ENCODE measurements at regions not wholly inside any gene's neighbourhood (a gene's known extent, or its start where the extent isn't known, plus 50 kb on each side); places are given as distances from the start of the nearest gene placed in this dataset.
A peak's percentile ranks its signal among the peaks of the same experiment; 100 is the strongest.
"Not testable (repeated sequence)": the region's sequence is repeated elsewhere in the genome, so short reads cannot be mapped to it uniquely, and the experiment has no call there.

DNA sequence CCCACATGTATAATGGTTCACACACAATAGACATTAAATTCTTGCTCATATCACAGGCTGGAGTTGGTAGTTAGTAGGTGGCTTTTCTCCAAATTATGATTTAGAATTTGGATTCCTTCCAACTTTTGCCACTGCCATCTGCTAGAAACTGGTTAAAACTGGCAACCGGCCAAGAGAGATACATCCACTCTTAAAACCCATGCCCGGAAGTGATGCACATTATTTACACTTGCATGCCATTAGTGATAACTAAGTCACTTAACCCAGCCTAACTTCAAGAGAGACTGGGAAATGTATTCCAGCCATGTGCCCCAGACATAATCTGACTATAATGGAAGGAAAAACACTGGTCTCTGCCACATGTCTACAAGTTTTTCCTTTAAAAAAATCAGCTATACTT is 395.7 kb upstream of the SEMA6A start:
- Histone ChIP-seq H3K36me3 (ENCODE audit: control insufficient read depth in 2 of 2, insufficient read depth in 2 of 2, low read length in 1 of 2) (no peaks in the 10 kb centered on the region), H3K9me3 (ENCODE audit: control insufficient read depth in 2 of 2, insufficient read depth in 1 of 2, low read length in 1 of 2) (no peaks in the 10 kb centered on the region), H3K4me1 (ENCODE audit: control insufficient read depth in 2 of 2, insufficient read depth in 2 of 2, low read length in 2 of 2) (no peaks in the 10 kb centered on the region), H3K27me3 (ENCODE audit: control insufficient read depth in 2 of 2, insufficient read depth in 1 of 2, low read length in 1 of 2) (no peaks in the 10 kb centered on the region), H3K4me3 (ENCODE audit: low read length in 2 of 2) (no peak overlapping the region), H3K27ac (ENCODE audit: low read depth in 1 of 2, low read length in 1 of 2) (no peak overlapping the region)
- DNase-seq (ENCODE audit: low read depth in 6 of 9, low spot score in 9 of 9): no peak
- WGBS: 88% methylated on average over 2 of the region's 2 CpGs

DNA sequence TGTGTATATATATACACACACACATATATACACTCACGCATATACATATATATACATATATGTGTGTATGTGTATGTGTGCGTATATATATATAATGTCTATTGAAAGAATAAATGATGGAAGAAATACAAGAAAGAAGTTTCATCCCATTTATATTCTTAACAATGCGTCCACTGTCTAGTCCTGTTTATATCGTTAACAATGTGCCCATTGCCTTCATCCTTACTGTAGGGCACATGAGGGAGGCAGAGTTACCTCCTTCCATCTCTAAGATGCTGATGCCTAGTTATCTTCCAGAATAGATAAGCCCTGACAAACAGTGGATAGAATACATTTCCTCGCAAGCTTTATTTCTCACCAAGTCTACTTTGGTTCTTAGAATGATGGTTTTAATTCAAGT is 389.8 kb upstream of the SEMA6A start:
- Histone ChIP-seq H3K27ac (ENCODE audit: low read depth in 1 of 2, low read length in 1 of 2) (no peak overlapping the region), H3K4me1 (ENCODE audit: control insufficient read depth in 2 of 2, insufficient read depth in 2 of 2, low read length in 2 of 2) (no peaks in the 10 kb centered on the region), H3K27me3 (ENCODE audit: control insufficient read depth in 2 of 2, insufficient read depth in 1 of 2, low read length in 1 of 2) (no peaks in the 10 kb centered on the region), H3K36me3 (ENCODE audit: control insufficient read depth in 2 of 2, insufficient read depth in 2 of 2, low read length in 1 of 2) (no peaks in the 10 kb centered on the region), H3K9me3 (ENCODE audit: control insufficient read depth in 2 of 2, insufficient read depth in 1 of 2, low read length in 1 of 2) (no peaks in the 10 kb centered on the region), H3K4me3 (ENCODE audit: low read length in 2 of 2) (no peak overlapping the region)
- 94% methylated on average over 5 of the region's 5 CpGs for WGBS
- no peak for DNase-seq (ENCODE audit: low read depth in 6 of 9, low spot score in 9 of 9)

DNA sequence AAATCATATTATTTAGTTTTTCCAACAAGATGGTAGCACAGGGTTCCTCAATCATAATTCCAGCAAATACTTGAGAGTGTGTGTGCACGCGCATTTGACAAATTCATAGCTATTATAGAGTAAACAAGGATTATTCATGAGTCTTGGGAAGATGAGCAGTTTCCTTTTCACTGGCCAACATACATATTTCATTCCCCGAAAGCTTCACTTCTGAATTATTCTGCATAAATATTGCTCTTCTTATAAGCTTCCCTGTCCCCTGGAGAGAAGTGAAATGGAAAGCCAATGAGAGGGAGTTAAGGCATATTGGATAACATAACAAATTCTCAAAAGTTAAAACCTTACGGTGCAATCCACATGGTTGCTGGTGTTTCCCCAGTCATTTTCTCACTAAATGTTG is 386.4 kb upstream of the SEMA6A start:
- 98% methylated on average over 4 of the region's 4 CpGs for WGBS

DNA sequence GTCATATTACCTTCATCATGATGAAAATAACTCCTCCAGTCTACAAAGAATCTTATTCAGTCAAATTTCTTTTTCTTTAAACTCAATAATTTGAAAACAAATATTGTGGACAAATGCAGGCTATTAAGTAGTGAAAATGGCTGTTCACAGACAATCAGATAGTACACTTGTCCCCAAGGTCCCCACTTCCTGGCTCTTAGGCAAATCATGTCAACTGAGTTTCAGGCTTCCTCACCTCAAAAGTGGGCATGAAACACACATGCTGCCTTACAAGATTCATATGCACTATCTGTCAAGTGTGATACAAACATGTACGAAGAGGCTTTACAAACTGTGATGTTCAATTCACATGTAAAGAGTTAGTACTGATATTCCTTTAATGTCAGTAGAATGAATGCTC is 385.2 kb upstream of the SEMA6A start:
- H3K9me3 ChIP-seq (ENCODE audit: control insufficient read depth in 2 of 2, insufficient read depth in 1 of 2, low read length in 1 of 2): no peaks in the 10 kb centered on the region
- H3K27ac ChIP-seq (ENCODE audit: low read depth in 1 of 2, low read length in 1 of 2): no peak overlapping the region
- 94% methylated on average over 1 of the region's 1 CpG for WGBS

More for the DNA sequence above, 386.4 kb upstream of the SEMA6A start:
- Histone ChIP-seq H3K36me3 (ENCODE audit: control insufficient read depth in 2 of 2, insufficient read depth in 2 of 2, low read length in 1 of 2) (no peaks in the 10 kb centered on the region), H3K4me3 (ENCODE audit: low read length in 2 of 2) (no peak overlapping the region), H3K9me3 (ENCODE audit: control insufficient read depth in 2 of 2, insufficient read depth in 1 of 2, low read length in 1 of 2) (no peaks in the 10 kb centered on the region), H3K27ac (ENCODE audit: low read depth in 1 of 2, low read length in 1 of 2) (no peak overlapping the region), H3K27me3 (ENCODE audit: control insufficient read depth in 2 of 2, insufficient read depth in 1 of 2, low read length in 1 of 2) (no peaks in the 10 kb centered on the region), H3K4me1 (ENCODE audit: control insufficient read depth in 2 of 2, insufficient read depth in 2 of 2, low read length in 2 of 2) (no peaks in the 10 kb centered on the region)
- no peak for DNase-seq (ENCODE audit: low read depth in 6 of 9, low spot score in 9 of 9)

DNA sequence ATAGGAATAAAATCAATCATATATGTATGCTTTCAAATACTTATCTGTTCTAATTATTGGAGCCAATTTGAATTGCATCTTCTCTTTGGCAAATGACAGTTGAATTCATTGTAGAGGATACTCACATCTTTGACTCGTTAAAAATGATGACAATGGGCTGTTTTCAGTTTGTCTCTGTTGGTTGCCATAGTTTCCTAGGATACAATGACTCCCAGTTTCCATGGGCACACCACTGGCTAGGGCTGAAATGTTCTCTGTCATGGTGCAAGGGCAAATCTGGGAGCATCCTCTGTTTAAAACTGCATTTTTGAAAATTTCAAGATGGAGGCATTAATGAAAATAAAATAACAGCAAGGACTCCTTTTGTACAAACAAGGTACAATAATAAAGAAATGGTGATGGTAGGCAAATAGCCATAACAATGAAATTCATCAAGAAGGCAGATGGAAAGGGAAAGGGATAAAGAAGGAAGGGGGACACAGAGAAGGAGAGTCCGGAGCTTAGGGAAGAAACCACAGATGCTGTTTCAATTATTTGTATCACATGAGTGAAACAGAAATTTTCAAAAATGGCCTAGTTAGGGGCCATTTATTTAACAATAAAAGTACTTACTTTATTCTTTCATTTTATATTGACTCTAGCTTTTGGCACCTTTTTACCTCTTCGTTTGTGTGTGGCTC is 378.8 kb upstream of the SEMA6A start:
- no peak for DNase-seq (ENCODE audit: low read depth in 6 of 9, low spot score in 9 of 9)
- Histone ChIP-seq H3K4me3 (ENCODE audit: low read length in 2 of 2) (no peak overlapping the region), H3K36me3 (ENCODE audit: control insufficient read depth in 2 of 2, insufficient read depth in 2 of 2, low read length in 1 of 2) (no peaks in the 10 kb centered on the region), H3K4me1 (ENCODE audit: control insufficient read depth in 2 of 2, insufficient read depth in 2 of 2, low read length in 2 of 2) (no peaks in the 10 kb centered on the region), H3K27ac (ENCODE audit: low read depth in 1 of 2, low read length in 1 of 2) (no peak overlapping the region), H3K9me3 (ENCODE audit: control insufficient read depth in 2 of 2, insufficient read depth in 1 of 2, low read length in 1 of 2) (no peaks in the 10 kb centered on the region), H3K27me3 (ENCODE audit: control insufficient read depth in 2 of 2, insufficient read depth in 1 of 2, low read length in 1 of 2) (no peaks in the 10 kb centered on the region)
- WGBS: 85% methylated on average over 3 of the region's 3 CpGs

More for the DNA sequence above, 385.2 kb upstream of the SEMA6A start:
- DNase-seq (ENCODE audit: low read depth in 6 of 9, low spot score in 9 of 9): no peak
- Histone ChIP-seq H3K4me3 (ENCODE audit: low read length in 2 of 2) (no peak overlapping the region), H3K27me3 (ENCODE audit: control insufficient read depth in 2 of 2, insufficient read depth in 1 of 2, low read length in 1 of 2) (no peaks in the 10 kb centered on the region), H3K4me1 (ENCODE audit: control insufficient read depth in 2 of 2, insufficient read depth in 2 of 2, low read length in 2 of 2) (no peaks in the 10 kb centered on the region), H3K36me3 (ENCODE audit: control insufficient read depth in 2 of 2, insufficient read depth in 2 of 2, low read length in 1 of 2) (no peaks in the 10 kb centered on the region)

DNA sequence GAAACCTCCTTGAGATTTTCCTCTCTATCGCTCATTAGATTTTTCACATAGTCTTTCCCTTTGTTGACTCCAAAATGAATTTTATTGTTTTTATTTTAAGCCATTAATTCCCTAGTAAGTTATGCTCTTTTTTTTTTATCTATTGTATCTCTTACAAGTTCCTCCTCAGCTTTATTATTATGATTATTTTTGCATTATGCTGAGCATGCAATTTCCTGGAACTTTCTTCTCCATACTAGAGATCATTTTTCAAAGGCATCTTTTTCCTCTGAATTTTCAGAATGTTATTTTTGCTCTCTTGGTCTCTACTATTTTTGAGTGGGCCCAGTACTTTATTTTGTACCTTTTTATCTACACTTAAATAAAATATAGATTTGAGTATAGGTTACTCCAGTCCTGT is 376.6 kb upstream of the SEMA6A start:
- Histone ChIP-seq H3K36me3 (ENCODE audit: control insufficient read depth in 2 of 2, insufficient read depth in 2 of 2, low read length in 1 of 2) (no peaks in the 10 kb centered on the region), H3K27me3 (ENCODE audit: control insufficient read depth in 2 of 2, insufficient read depth in 1 of 2, low read length in 1 of 2) (no peaks in the 10 kb centered on the region), H3K4me3 (ENCODE audit: low read length in 2 of 2) (no peak overlapping the region), H3K4me1 (ENCODE audit: control insufficient read depth in 2 of 2, insufficient read depth in 2 of 2, low read length in 2 of 2) (no peaks in the 10 kb centered on the region), H3K27ac (ENCODE audit: low read depth in 1 of 2, low read length in 1 of 2) (no peak overlapping the region), H3K9me3 (ENCODE audit: control insufficient read depth in 2 of 2, insufficient read depth in 1 of 2, low read length in 1 of 2) (peaks cover 0 to 3% of the 10 kb centered on the region in 2 donors)
- 99% methylated on average over 1 of the region's 1 CpG for WGBS
- DNase-seq (ENCODE audit: low read depth in 6 of 9, low spot score in 9 of 9): no peak

DNA sequence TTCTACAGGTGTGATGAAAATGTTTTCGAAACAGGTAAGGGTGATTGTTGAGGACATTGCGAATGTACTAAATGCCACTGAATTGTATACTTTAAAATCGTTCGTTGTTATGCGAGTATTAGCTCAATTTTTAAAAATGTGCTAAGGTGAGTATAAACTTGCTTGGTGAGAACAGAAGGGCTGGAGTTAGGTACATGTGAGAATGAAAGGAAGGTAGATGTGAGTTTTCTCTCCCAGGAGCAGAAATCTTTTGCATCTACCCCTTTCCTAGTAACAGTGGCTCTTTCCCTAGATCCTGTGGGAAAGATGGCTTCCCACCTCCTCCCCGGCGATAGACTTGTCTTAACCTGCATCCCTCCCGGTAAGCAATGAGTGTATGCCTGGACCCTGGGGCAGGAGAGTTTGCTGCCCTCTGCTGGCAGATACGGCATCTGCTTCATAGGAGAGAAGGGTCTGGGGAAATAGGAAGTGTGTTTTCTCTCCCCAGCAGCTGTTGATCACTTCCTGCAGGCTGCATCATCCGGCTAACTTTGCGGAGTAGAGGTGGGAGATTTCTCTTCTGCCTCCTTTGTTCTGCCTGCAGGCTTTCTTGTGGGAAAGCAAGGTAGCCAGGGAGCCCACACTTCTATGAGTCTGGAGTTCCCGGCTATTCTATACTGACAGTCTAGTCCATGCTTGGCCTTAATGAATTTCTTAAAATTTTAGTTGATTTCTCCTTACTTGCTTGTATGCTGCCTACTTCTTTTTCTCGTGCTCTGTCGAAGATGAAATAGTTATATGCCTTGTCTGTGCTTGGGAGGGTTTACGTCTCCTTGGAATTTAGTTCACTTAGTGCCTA is 373.3 kb upstream of the SEMA6A start:
- DNase-seq (ENCODE audit: low read depth in 6 of 9, low spot score in 9 of 9): peak; percentile 25 to 75 (median 41)
- Histone ChIP-seq H3K4me3 (ENCODE audit: low read length in 2 of 2) (no peak overlapping the region), H3K27ac (ENCODE audit: low read depth in 1 of 2, low read length in 1 of 2) (no peak overlapping the region), H3K27me3 (ENCODE audit: control insufficient read depth in 2 of 2, insufficient read depth in 1 of 2, low read length in 1 of 2) (no peaks in the 10 kb centered on the region), H3K9me3 (ENCODE audit: control insufficient read depth in 2 of 2, insufficient read depth in 1 of 2, low read length in 1 of 2) (peaks cover 0 to 3% of the 10 kb centered on the region in 2 donors), H3K36me3 (ENCODE audit: control insufficient read depth in 2 of 2, insufficient read depth in 2 of 2, low read length in 1 of 2) (no peaks in the 10 kb centered on the region), H3K4me1 (ENCODE audit: control insufficient read depth in 2 of 2, insufficient read depth in 2 of 2, low read length in 2 of 2) (no peaks in the 10 kb centered on the region)
- WGBS: 57% methylated on average over 15 of the region's 15 CpGs

DNA sequence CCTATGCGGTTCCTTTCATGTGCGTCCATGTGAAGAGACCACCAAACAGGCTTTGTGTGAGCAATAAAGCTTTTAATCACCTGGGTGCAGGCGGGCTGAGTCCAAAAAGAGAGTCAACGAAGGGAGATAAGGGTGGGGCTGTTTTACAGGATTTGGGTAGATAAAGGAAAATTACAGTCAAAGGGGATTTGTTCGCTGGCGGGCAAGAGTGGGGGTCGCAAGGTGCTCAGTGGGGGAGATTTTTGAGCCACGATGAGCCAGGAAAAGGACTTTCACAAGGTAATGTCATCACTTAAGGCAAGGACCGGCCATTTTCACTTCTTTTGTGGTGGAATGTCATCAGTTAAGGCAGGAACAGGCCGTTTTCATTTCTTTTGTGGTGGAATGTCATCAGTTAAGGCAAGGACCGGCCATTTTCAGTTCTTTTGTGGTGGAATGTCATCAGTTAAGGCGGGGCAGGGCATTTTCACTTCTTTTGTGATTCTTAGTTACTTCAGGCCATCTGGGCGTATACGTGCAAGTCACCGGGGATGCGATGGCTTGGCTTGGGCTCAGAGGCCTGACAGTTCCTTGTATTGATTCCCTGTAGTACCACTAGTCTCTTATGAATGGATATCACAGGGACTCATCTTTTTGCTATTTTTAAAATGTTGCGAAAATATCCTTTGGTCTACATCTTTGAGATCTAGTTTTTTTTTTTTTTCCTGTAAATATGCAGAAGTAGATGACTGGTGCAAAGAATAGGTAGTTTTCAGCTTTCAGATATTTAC is 371.2 kb upstream of the SEMA6A start:
- 94% methylated on average over 17 of the region's 17 CpGs for WGBS
- DNase-seq (ENCODE audit: low read depth in 6 of 9, low spot score in 9 of 9); H3K4me1 ChIP-seq (ENCODE audit: control insufficient read depth in 2 of 2, insufficient read depth in 2 of 2, low read length in 2 of 2); H3K36me3 ChIP-seq (ENCODE audit: control insufficient read depth in 2 of 2, insufficient read depth in 2 of 2, low read length in 1 of 2); H3K4me3 ChIP-seq (ENCODE audit: low read length in 2 of 2); H3K9me3 ChIP-seq (ENCODE audit: control insufficient read depth in 2 of 2, insufficient read depth in 1 of 2, low read length in 1 of 2); H3K27me3 ChIP-seq (ENCODE audit: control insufficient read depth in 2 of 2, insufficient read depth in 1 of 2, low read length in 1 of 2); H3K27ac ChIP-seq (ENCODE audit: low read depth in 1 of 2, low read length in 1 of 2): not testable (repeated sequence)

DNA sequence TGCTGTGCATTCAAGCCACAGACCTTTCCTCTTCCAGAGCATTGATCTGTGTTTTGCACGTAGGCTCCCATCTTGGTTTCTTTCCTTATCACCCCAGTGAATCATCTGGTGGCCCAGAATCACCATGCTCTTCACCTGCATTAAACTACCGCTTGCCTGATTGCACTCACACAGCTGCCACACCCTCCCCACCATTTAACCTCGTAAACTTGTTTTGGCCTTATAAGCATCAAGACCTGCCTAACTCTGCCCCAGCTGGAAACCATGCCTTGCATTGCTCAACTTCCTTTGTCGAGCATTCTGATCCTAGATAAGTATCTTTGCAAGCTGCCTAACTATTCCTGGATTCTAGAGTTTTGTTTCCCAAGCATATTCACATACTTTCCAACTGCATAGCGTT is 369.6 kb upstream of the SEMA6A start:
- H3K27me3 ChIP-seq (ENCODE audit: control insufficient read depth in 2 of 2, insufficient read depth in 1 of 2, low read length in 1 of 2): no peaks in the 10 kb centered on the region
- no peak overlapping the region for H3K4me3 ChIP-seq (ENCODE audit: low read length in 2 of 2)
- H3K27ac ChIP-seq (ENCODE audit: low read depth in 1 of 2, low read length in 1 of 2): no peak overlapping the region
- peaks cover 0 to 3% of the 10 kb centered on the region in 2 donors for H3K9me3 ChIP-seq (ENCODE audit: control insufficient read depth in 2 of 2, insufficient read depth in 1 of 2, low read length in 1 of 2)
- no peaks in the 10 kb centered on the region for H3K4me1 ChIP-seq (ENCODE audit: control insufficient read depth in 2 of 2, insufficient read depth in 2 of 2, low read length in 2 of 2)
- DNase-seq (ENCODE audit: low read depth in 6 of 9, low spot score in 9 of 9): no peak
- WGBS: 83% methylated on average over 5 of the region's 5 CpGs
- no peaks in the 10 kb centered on the region for H3K36me3 ChIP-seq (ENCODE audit: control insufficient read depth in 2 of 2, insufficient read depth in 2 of 2, low read length in 1 of 2)

Data from thymus (tissue), 11 donors.